HG03354 (cell line): ENCODE measurements at regions not wholly inside any gene's neighbourhood (a gene's known extent, or its start where the extent isn't known, plus 50 kb on each side); places are given as distances from the start of the nearest gene placed in this dataset.
"Not testable (repeated sequence)": the region's sequence is repeated elsewhere in the genome, so short reads cannot be mapped to it uniquely, and the experiment has no call there.

Experiments used
- ATAC-seq: cut with Tn5 transposase; IDR thresholded peaks from one replicate; pipeline ENCODE4 v1.9.1; 2021; ENCODE audit warnings: mild to moderate bottlenecking; ENCODE audit not compliant: unreplicated experiment, poor library complexity, severe bottlenecking

- no peak for ATAC-seq
Observed at GRCh38 chr4:106607558-106607957, 239.0 kb upstream of the GIMD1 start.

DNA sequence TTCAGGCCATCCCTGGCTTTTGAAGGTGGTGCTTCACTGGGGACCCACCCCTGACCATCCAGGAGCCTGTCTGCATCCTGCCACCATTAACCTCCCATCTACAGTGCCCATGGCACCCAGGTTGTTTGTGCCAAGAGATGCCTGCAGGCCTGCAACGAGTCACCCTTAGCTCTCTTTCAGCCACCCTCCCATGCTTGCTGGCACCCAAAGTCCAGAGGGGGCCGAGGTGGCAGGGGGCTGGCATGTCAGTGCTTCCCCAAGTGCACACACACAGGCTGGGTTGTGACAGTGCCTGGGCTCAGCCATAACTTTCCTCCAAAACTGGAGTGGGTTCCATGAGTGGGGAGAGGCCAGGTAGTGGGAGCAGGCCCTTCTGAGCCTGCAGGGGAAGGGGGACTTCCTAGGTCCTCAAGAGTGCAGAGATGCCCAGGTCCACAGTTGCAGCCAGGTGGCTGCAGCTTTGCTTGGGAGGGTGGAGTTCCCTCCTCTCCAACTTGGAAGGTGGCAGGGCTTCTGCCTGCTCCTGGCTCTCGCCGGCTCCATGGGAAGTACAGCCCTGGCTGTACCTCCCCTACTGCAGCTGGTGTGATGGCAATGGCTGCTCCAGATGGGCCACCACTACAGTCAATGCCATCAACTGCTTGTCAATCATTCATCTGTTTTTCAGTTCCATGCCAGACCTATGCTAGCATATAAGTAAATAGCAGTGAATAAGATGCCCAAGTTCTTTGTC lies 235.9 kb upstream of the GIMD1 start:
- no peak for ATAC-seq

- ATAC-seq = no peak
Observed at GRCh38 chr4:106603471-106603870, 234.9 kb upstream of the GIMD1 start.

GRCh38 chr4:106602711-106603110 lies 234.1 kb upstream of the GIMD1 start:
- ATAC-seq = no peak

GRCh38 chr4:106601519-106601918 lies 232.9 kb upstream of the GIMD1 start:
- ATAC-seq = no peak

DNA sequence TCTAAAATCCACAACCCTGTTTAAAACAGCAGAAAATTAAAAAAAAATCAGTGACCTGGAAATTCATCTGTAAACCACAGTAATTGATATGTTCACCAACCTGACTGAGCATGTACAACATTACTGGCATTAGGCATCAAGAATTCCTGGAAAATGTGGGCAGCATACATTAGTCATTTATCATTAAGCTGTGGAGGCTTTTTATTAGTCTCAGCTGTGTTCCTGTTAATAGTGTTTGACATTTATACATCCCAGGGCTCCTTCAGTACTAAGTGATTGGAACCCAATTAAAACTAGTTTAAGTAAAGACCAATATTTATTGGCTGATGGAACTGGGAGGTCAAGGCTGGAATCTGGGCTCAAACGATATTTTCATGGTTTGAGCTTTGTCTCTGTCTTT lies 227.3 kb upstream of the GIMD1 start:
- no peak for ATAC-seq

GRCh38 chr4:106594291-106594952 lies 225.8 kb upstream of the GIMD1 start:
- no peak for ATAC-seq

DNA sequence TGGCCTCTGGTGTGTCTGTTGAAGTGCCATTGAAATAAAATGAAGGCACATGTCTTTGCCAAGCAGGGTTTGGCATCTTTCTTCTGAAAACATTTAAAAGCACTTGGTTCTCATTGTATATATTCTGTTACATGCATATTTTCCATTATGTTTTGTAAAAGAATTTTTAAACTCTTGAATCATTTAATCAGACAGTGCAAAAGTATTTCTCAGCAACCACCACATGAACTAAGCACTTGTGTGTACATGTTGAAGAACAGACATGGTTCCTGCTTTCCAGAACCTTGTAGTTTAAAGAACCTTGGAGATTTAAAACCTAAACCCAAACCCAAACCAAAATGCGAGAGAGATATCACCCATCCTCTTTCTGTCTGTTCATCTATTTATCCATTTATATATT lies 220.3 kb upstream of the GIMD1 start:
- no peak for ATAC-seq

GRCh38 chr4:106587558-106587957 lies 219.0 kb upstream of the GIMD1 start:
- no peak for ATAC-seq

GRCh38 chr4:106585915-106586349 lies 217.4 kb upstream of the GIMD1 start:
- no peak for ATAC-seq

- ATAC-seq = no peak
Observed at GRCh38 chr4:106584337-106584989, 215.9 kb upstream of the GIMD1 start.

DNA sequence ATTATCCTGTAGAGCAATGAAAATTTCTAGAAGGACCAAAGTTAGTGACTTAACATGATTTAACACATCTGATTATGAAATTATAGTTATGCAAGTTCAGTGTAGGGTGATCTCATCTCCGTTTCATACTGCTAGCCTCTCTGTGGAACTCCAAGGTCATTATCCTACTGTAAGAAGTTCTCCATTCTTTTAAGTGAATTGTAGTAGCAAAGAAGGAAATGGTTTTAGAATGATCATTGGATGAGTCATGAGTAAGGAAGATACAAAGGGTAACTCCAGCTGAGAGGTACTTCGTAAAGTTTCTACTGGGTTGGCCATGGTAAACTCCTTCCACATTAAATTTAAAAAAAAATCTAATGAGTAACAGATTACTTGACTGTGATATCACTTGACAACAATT lies 215.0 kb upstream of the GIMD1 start:
- ATAC-seq = no peak

- ATAC-seq = no peak
Observed at GRCh38 chr4:106583108-106583507, 214.5 kb upstream of the GIMD1 start.

- no peak for ATAC-seq
Observed at GRCh38 chr4:106582103-106582502, 213.5 kb upstream of the GIMD1 start.

- ATAC-seq = no peak
Observed at GRCh38 chr4:106579236-106579635, 210.7 kb upstream of the GIMD1 start.

GRCh38 chr4:106569146-106570031 lies 200.8 kb upstream of the GIMD1 start:
- no peak for ATAC-seq

GRCh38 chr4:106565727-106566126 lies 197.1 kb upstream of the GIMD1 start:
- no peak for ATAC-seq

- ATAC-seq = not testable (repeated sequence)
Observed at GRCh38 chr4:106563637-106564036, 195.1 kb upstream of the GIMD1 start.

DNA sequence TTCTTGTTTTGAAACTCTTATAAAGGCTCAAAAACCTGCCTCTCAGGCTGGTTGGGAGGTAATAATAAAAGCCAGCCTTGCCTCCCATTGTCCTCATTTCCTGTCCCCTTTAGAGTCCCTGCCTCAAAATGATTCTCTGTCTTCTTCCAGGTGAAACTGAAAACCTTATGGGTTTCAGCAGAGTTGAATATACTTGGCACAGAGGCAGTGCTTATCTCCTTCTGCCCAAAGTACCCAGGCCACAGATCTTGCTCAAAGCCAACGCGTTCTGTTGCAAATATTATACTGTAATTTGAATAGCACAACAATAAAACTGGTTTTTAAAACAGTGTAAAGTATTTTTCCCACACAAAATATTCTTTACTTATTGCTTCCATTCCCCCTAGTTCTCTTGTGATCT lies 183.1 kb upstream of the GIMD1 start:
- no peak for ATAC-seq

DNA sequence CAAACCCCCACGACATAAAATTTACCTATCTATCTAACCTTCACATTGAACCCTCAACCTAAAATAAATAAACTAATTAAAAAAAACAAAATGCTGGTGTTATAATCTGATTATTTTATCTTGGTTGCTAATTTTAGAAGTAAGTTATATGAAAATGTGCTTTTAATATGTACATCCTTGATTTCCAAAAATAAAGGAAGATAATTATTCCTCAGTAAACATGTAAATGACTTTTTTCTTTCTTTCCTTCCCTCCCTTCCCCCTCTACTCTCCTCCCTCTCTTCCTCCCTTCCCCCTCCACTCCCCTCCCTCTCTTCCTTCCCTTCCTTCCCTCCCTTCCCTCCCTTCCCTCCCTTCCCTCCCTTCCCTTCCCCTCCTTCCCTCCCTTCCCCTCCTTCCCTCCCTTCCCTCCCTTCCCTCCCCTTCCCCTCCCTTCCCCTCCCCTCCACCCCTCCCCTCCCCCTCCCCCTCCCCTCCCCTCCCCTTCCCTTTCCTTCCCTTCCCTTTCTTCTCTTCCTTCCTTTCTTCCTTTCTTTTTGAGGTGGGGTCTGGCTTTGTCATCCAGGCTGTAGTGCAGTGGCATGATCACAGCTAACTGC lies 180.0 kb upstream of the GIMD1 start:
- no peak for ATAC-seq
